ENCODE measurements at regions not wholly inside any gene's neighbourhood (a gene's known extent, or its start where the extent isn't known, plus 50 kb on each side); places are given as distances from the start of the nearest gene placed in this dataset.
A peak's percentile ranks its signal among the peaks of the same experiment; 100 is the strongest.

DNA sequence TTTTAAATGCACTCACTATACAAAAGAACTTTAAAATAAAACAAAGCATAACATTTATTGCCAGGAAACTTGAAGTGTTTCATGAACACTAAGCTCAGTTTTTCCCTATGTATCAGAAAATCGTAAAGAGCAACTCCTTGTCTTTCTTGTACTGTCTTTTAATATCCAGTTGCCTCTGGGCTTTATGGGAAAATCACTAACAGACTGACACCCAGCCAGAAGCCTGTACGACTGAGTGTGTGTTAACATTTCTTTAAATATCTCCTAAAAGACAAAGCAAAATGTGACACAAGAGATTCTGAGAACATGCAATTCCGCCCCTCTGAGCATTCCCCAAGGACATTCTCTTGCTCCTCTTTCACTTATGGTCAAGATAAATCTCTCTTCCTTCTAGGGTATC, 347.5 kb upstream of the DPYD start:
- no peak overlapping the region for H3K4me3 ChIP-seq
- ATAC-seq (ENCODE audit: insufficient read depth, low FRiP score) (no peak), DNase-seq (peak in 1 of 3 donors; percentile 11)
- no peak overlapping the region for H3K9ac ChIP-seq (ENCODE audit: insufficient read depth in 1 of 2, low read length in 2 of 2)
- TF ChIP-seq, protein P1, sequence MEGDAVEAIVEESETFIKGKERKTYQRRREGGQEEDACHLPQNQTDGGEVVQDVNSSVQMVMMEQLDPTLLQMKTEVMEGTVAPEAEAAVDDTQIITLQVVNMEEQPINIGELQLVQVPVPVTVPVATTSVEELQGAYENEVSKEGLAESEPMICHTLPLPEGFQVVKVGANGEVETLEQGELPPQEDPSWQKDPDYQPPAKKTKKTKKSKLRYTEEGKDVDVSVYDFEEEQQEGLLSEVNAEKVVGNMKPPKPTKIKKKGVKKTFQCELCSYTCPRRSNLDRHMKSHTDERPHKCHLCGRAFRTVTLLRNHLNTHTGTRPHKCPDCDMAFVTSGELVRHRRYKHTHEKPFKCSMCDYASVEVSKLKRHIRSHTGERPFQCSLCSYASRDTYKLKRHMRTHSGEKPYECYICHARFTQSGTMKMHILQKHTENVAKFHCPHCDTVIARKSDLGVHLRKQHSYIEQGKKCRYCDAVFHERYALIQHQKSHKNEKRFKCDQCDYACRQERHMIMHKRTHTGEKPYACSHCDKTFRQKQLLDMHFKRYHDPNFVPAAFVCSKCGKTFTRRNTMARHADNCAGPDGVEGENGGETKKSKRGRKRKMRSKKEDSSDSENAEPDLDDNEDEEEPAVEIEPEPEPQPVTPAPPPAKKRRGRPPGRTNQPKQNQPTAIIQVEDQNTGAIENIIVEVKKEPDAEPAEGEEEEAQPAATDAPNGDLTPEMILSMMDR (IDR thresholded peaks at IDR 0.05; ENCODE audit: control extremely low read depth, extremely low read depth) = no peak
- no peak overlapping the region for H3K27ac ChIP-seq (ENCODE audit: low read depth in 1 of 2, low read length in 1 of 2)
- H3K27me3 ChIP-seq (ENCODE audit: control insufficient read depth in 3 of 3, insufficient read depth in 3 of 3, low read length in 2 of 3) = no peaks in the 10 kb centered on the region
- H3K36me3 ChIP-seq (ENCODE audit: control insufficient read depth in 4 of 4, insufficient read depth in 4 of 4, low read length in 4 of 4) = no peaks in the 10 kb centered on the region
- peaks cover 0 to 2% (median 0%) of the 10 kb centered on the region in 4 donors for H3K9me3 ChIP-seq (ENCODE audit: control insufficient read depth in 4 of 4, insufficient read depth in 3 of 4, low read length in 3 of 4)
- H3K4me1 ChIP-seq (ENCODE audit: control insufficient read depth in 5 of 5, insufficient read depth in 5 of 5, low read length in 5 of 5) = no peaks in the 10 kb centered on the region
- WGBS, 2 donors = 73 to 87% methylated on average over 3 of the region's 3 CpGs

- WGBS, 2 donors = 92 to 97% methylated on average over 3 of the region's 3 CpGs
- no peaks in the 10 kb centered on the region for H3K27me3 ChIP-seq (ENCODE audit: control insufficient read depth in 3 of 3, insufficient read depth in 3 of 3, low read length in 2 of 3)
- no peak overlapping the region for H3K9ac ChIP-seq (ENCODE audit: insufficient read depth in 1 of 2, low read length in 2 of 2)
- H3K9me3 ChIP-seq (ENCODE audit: control insufficient read depth in 4 of 4, insufficient read depth in 3 of 4, low read length in 3 of 4) = no peaks in the 10 kb centered on the region
- no peak for ATAC-seq (ENCODE audit: insufficient read depth, low FRiP score)
- no peak overlapping the region for H3K4me3 ChIP-seq
- H3K4me1 ChIP-seq (ENCODE audit: control insufficient read depth in 5 of 5, insufficient read depth in 5 of 5, low read length in 5 of 5) = no peaks in the 10 kb centered on the region
- H3K36me3 ChIP-seq (ENCODE audit: control insufficient read depth in 4 of 4, insufficient read depth in 4 of 4, low read length in 4 of 4) = no peaks in the 10 kb centered on the region
- no peak overlapping the region for H3K27ac ChIP-seq (ENCODE audit: low read depth in 1 of 2, low read length in 1 of 2)
- DNase-seq = no peak
- TF ChIP-seq, protein P1 (IDR thresholded peaks at IDR 0.05; ENCODE audit: control extremely low read depth, extremely low read depth) = no peak
Measured at GRCh38 chr1:98267423-98267822, 346.6 kb upstream of the DPYD start.

DNA sequence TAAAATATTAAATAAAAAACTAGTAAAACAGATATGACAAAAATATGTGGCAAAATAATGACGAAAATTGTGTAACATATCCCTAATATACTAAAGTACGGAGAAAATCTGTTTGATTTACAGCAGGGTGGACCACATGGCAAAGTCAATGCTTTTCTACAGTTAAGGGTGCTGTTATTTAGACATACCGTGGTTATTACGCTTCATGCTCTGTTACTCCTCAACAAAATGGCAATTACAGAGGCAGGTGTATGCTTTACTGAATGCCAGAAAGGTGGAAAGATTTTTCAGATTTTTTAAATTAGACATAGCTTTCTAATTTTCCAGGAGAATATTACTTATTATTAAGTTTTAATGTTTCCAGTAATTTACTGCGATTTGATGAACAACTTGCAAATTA, 343.9 kb upstream of the DPYD start:
- no peak overlapping the region for H3K4me3 ChIP-seq
- no peaks in the 10 kb centered on the region for H3K9me3 ChIP-seq (ENCODE audit: control insufficient read depth in 4 of 4, insufficient read depth in 3 of 4, low read length in 3 of 4)
- no peaks in the 10 kb centered on the region for H3K4me1 ChIP-seq (ENCODE audit: control insufficient read depth in 5 of 5, insufficient read depth in 5 of 5, low read length in 5 of 5)
- 90 to 94% methylated on average over 5 of the region's 5 CpGs for WGBS, 2 donors
- ATAC-seq (ENCODE audit: insufficient read depth, low FRiP score) = no peak
- TF ChIP-seq, protein P1 (IDR thresholded peaks at IDR 0.05; ENCODE audit: control extremely low read depth, extremely low read depth) = no peak
- DNase-seq = no peak
- H3K27ac ChIP-seq (ENCODE audit: low read depth in 1 of 2, low read length in 1 of 2) = no peak overlapping the region
- H3K27me3 ChIP-seq (ENCODE audit: control insufficient read depth in 3 of 3, insufficient read depth in 3 of 3, low read length in 2 of 3) = no peaks in the 10 kb centered on the region
- no peaks in the 10 kb centered on the region for H3K36me3 ChIP-seq (ENCODE audit: control insufficient read depth in 4 of 4, insufficient read depth in 4 of 4, low read length in 4 of 4)
- H3K9ac ChIP-seq (ENCODE audit: insufficient read depth in 1 of 2, low read length in 2 of 2) = no peak overlapping the region

DNA sequence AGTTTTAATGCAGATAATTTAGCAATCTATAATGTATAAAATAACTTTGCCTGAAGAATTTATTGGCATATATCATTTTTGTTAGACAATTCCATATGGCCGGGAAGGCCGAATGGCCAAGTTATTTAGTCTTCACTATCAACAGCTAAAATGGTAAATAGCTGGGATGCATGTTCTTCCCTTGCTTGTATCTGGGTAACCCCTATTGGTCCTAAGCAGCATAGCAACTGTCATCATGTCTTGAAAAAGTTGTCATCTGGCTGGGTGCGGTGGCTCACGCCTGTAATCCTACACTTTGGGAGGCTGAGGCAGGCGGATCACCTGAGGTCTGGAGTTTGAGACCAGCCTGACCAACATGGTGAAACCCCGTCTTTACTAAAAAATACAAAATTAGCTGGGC, 340.0 kb upstream of the DPYD start:
- DNase-seq (no peak), ATAC-seq (ENCODE audit: insufficient read depth, low FRiP score) (no peak)
- no peaks in the 10 kb centered on the region for H3K27me3 ChIP-seq (ENCODE audit: control insufficient read depth in 3 of 3, insufficient read depth in 3 of 3, low read length in 2 of 3)
- no peak overlapping the region for H3K27ac ChIP-seq (ENCODE audit: low read depth in 1 of 2, low read length in 1 of 2)
- no peaks in the 10 kb centered on the region for H3K36me3 ChIP-seq (ENCODE audit: control insufficient read depth in 4 of 4, insufficient read depth in 4 of 4, low read length in 4 of 4)
- WGBS, 2 donors = 96 to 100% methylated on average over 6 of the region's 6 CpGs
- no peak overlapping the region for H3K9ac ChIP-seq (ENCODE audit: insufficient read depth in 1 of 2, low read length in 2 of 2)
- no peak overlapping the region for H3K4me3 ChIP-seq
- H3K9me3 ChIP-seq (ENCODE audit: control insufficient read depth in 4 of 4, insufficient read depth in 3 of 4, low read length in 3 of 4) = peaks cover 0 to 2% (median 0%) of the 10 kb centered on the region in 4 donors
- no peaks in the 10 kb centered on the region for H3K4me1 ChIP-seq (ENCODE audit: control insufficient read depth in 5 of 5, insufficient read depth in 5 of 5, low read length in 5 of 5)
- TF ChIP-seq, protein P1 (IDR thresholded peaks at IDR 0.05; ENCODE audit: control extremely low read depth, extremely low read depth) = no peak
